A673 (cell line): ENCODE measurements at regions not wholly inside any gene's neighbourhood (a gene's known extent, or its start where the extent isn't known, plus 50 kb on each side); places are given as distances from the start of the nearest gene placed in this dataset.

Experiments
- EZH2 ChIP-seq: fragments of 200-600 bp; sonication (generic); IDR thresholded peaks from 2 replicates; pipeline ENCODE4 v1.6.1; 2017; ENCODE audit warnings: borderline replicate concordance, low read depth, mild to moderate bottlenecking, mixed read lengths, antibody characterized with exemption, low read length; ENCODE audit not compliant: poor library complexity, severe bottlenecking
- TF ChIP-seq, protein P1 (sequence below): fragments of 300-800, 200-600 bp; sonication (generic); conservative IDR thresholded peaks from 2 replicates; pipeline ENCODE4 v1.5.1; 2017; ENCODE audit warnings: low read depth, mild to moderate bottlenecking, antibody characterized with exemption, low read length, moderate library complexity, mixed read lengths

DNA sequence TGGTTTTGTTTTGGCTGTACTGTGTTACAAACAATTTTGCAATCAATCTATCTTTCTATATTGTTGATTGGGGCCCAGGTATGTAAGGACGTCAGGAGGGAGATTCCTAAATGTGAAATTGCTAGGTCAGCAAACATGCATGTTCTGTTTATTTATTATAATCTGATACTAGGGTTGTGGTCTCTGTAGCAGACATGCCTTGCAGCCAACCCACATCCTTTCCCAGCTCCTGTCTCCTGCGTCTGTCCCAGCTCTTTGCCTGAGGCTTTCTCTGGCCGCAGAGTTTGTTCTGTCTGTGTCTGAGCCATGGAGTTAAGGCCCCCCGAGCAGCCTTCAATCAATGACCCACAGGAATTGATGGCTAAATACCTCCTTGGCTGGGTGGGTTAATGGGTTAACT, 124.0 kb upstream of the ZEB1 start:
- TF ChIP-seq, protein P1, sequence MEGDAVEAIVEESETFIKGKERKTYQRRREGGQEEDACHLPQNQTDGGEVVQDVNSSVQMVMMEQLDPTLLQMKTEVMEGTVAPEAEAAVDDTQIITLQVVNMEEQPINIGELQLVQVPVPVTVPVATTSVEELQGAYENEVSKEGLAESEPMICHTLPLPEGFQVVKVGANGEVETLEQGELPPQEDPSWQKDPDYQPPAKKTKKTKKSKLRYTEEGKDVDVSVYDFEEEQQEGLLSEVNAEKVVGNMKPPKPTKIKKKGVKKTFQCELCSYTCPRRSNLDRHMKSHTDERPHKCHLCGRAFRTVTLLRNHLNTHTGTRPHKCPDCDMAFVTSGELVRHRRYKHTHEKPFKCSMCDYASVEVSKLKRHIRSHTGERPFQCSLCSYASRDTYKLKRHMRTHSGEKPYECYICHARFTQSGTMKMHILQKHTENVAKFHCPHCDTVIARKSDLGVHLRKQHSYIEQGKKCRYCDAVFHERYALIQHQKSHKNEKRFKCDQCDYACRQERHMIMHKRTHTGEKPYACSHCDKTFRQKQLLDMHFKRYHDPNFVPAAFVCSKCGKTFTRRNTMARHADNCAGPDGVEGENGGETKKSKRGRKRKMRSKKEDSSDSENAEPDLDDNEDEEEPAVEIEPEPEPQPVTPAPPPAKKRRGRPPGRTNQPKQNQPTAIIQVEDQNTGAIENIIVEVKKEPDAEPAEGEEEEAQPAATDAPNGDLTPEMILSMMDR: no peak
- no peak for TF ChIP-seq EZH2
